ENCODE measurements at regions not wholly inside any gene's neighbourhood (a gene's known extent, or its start where the extent isn't known, plus 50 kb on each side); places are given as distances from the start of the nearest gene placed in this dataset.

DNA sequence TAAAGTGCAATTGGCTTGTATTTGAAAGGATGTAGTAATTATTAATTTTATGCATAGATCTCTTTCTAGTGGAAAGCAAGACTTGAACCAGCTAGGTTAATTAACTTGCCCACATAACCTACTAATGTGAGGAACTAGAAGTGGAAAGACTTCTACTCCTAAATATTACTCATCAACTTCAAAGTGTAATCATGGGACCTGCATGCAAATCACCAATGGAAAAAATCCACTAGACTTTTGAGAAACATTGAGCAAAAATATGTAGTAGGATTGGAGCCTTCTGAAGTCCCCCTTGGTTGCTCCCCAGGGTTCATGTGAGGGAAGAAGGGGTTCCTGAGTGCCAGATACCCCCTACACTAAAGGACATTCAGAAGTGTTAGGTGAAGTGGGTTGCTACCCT is 240.2 kb downstream of the PTEN start (continued):
- TF ChIP-seq, protein P1, sequence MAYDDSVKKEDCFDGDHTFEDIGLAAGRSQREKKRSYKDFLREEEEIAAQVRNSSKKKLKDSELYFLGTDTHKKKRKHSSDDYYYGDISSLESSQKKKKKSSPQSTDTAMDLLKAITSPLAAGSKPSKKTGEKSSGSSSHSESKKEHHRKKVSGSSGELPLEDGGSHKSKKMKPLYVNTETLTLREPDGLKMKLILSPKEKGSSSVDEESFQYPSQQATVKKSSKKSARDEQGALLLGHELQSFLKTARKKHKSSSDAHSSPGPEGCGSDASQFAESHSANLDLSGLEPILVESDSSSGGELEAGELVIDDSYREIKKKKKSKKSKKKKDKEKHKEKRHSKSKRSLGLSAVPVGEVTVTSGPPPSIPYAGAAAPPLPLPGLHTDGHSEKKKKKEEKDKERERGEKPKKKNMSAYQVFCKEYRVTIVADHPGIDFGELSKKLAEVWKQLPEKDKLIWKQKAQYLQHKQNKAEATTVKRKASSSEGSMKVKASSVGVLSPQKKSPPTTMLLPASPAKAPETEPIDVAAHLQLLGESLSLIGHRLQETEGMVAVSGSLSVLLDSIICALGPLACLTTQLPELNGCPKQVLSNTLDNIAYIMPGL (CRISPR knock-in tag; IDR thresholded peaks at IDR 0.05): no peak
- TF ChIP-seq, protein P2, sequence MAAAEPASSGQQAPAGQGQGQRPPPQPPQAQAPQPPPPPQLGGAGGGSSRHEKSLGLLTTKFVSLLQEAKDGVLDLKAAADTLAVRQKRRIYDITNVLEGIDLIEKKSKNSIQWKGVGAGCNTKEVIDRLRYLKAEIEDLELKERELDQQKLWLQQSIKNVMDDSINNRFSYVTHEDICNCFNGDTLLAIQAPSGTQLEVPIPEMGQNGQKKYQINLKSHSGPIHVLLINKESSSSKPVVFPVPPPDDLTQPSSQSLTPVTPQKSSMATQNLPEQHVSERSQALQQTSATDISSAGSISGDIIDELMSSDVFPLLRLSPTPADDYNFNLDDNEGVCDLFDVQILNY (CRISPR knock-in tag; IDR thresholded peaks at IDR 0.05): no peak
- TF ChIP-seq NR2C2 (CRISPR knock-in tag; IDR thresholded peaks at IDR 0.05) (no peak), ELF4 (CRISPR knock-in tag; IDR thresholded peaks at IDR 0.05; ENCODE audit: low read depth) (no peak), TEAD1 (CRISPR knock-in tag; IDR thresholded peaks at IDR 0.05) (no peak), TP53 (CRISPR knock-in tag; IDR thresholded peaks at IDR 0.05) (no peak)
- TF ChIP-seq, protein P3, sequence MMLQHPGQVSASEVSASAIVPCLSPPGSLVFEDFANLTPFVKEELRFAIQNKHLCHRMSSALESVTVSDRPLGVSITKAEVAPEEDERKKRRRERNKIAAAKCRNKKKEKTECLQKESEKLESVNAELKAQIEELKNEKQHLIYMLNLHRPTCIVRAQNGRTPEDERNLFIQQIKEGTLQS (CRISPR knock-in tag; conservative IDR thresholded peaks at IDR 0.05): no peak
- TF ChIP-seq, protein P4, sequence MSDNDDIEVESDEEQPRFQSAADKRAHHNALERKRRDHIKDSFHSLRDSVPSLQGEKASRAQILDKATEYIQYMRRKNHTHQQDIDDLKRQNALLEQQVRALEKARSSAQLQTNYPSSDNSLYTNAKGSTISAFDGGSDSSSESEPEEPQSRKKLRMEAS (CRISPR knock-in tag; IDR thresholded peaks at IDR 0.05): no peak
- TF ChIP-seq, protein P5, sequence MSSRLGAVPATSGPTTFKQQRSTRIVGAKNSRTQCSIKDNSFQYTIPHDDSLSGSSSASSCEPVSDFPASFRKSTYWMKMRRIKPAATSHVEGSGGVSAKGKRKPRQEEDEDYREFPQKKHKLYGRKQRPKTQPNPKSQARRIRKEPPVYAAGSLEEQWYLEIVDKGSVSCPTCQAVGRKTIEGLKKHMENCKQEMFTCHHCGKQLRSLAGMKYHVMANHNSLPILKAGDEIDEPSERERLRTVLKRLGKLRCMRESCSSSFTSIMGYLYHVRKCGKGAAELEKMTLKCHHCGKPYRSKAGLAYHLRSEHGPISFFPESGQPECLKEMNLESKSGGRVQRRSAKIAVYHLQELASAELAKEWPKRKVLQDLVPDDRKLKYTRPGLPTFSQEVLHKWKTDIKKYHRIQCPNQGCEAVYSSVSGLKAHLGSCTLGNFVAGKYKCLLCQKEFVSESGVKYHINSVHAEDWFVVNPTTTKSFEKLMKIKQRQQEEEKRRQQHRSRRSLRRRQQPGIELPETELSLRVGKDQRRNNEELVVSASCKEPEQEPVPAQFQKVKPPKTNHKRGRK (CRISPR knock-in tag; IDR thresholded peaks at IDR 0.05; ENCODE audit: borderline replicate concordance): no peak
- TF ChIP-seq, protein P6, sequence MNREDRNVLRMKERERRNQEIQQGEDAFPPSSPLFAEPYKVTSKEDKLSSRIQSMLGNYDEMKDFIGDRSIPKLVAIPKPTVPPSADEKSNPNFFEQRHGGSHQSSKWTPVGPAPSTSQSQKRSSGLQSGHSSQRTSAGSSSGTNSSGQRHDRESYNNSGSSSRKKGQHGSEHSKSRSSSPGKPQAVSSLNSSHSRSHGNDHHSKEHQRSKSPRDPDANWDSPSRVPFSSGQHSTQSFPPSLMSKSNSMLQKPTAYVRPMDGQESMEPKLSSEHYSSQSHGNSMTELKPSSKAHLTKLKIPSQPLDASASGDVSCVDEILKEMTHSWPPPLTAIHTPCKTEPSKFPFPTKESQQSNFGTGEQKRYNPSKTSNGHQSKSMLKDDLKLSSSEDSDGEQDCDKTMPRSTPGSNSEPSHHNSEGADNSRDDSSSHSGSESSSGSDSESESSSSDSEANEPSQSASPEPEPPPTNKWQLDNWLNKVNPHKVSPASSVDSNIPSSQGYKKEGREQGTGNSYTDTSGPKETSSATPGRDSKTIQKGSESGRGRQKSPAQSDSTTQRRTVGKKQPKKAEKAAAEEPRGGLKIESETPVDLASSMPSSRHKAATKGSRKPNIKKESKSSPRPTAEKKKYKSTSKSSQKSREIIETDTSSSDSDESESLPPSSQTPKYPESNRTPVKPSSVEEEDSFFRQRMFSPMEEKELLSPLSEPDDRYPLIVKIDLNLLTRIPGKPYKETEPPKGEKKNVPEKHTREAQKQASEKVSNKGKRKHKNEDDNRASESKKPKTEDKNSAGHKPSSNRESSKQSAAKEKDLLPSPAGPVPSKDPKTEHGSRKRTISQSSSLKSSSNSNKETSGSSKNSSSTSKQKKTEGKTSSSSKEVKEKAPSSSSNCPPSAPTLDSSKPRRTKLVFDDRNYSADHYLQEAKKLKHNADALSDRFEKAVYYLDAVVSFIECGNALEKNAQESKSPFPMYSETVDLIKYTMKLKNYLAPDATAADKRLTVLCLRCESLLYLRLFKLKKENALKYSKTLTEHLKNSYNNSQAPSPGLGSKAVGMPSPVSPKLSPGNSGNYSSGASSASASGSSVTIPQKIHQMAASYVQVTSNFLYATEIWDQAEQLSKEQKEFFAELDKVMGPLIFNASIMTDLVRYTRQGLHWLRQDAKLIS (CRISPR knock-in tag; IDR thresholded peaks at IDR 0.05; ENCODE audit: borderline replicate concordance): no peak

DNA sequence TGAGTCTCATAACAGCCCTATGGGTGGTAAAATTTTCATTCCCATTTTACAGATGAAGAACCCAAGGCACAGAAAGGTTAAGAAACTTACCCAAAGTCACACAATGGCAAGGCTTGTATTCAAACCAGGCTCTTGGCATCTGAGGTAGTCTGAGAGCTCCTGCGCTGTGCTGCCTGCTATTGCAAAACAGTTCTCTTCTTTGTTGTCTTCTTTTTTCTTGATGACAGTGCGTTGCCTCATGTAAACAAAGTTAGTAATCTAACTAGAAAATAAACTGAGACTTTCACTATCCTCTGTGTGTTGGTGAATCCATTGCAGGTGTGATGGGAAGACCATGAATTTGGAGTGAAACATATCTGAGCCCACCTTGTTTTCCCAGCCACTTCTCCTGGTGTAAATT is 240.8 kb downstream of the PTEN start:
- CTCF ChIA-PET: no interaction called here
- H3K27me3 Mint-ChIP-seq (ENCODE audit: low read depth): no peaks in the 10 kb centered on the region
- H3K4me1 Mint-ChIP-seq: peaks cover 13% of the 10 kb centered on the region
- H3K4me3 Mint-ChIP-seq: no peak overlapping the region
- DNase-seq (ENCODE audit: low spot score) (no peak), ATAC-seq (no peak)
- no peaks in the 10 kb centered on the region for H3K36me3 Mint-ChIP-seq
- TF ChIP-seq, protein P7, sequence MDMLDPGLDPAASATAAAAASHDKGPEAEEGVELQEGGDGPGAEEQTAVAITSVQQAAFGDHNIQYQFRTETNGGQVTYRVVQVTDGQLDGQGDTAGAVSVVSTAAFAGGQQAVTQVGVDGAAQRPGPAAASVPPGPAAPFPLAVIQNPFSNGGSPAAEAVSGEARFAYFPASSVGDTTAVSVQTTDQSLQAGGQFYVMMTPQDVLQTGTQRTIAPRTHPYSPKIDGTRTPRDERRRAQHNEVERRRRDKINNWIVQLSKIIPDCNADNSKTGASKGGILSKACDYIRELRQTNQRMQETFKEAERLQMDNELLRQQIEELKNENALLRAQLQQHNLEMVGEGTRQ (CRISPR knock-in tag; IDR thresholded peaks at IDR 0.05): no peak
- TF ChIP-seq, protein P8, sequence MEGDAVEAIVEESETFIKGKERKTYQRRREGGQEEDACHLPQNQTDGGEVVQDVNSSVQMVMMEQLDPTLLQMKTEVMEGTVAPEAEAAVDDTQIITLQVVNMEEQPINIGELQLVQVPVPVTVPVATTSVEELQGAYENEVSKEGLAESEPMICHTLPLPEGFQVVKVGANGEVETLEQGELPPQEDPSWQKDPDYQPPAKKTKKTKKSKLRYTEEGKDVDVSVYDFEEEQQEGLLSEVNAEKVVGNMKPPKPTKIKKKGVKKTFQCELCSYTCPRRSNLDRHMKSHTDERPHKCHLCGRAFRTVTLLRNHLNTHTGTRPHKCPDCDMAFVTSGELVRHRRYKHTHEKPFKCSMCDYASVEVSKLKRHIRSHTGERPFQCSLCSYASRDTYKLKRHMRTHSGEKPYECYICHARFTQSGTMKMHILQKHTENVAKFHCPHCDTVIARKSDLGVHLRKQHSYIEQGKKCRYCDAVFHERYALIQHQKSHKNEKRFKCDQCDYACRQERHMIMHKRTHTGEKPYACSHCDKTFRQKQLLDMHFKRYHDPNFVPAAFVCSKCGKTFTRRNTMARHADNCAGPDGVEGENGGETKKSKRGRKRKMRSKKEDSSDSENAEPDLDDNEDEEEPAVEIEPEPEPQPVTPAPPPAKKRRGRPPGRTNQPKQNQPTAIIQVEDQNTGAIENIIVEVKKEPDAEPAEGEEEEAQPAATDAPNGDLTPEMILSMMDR (IDR thresholded peaks at IDR 0.05): no peak
- TF ChIP-seq TEAD1 (CRISPR knock-in tag; IDR thresholded peaks at IDR 0.05) (no peak), ZNF138 (CRISPR knock-in tag; conservative IDR thresholded peaks at IDR 0.05) (no peak), SMAD3 (CRISPR knock-in tag; IDR thresholded peaks at IDR 0.05; ENCODE audit: borderline replicate concordance) (no peak), ATF1 (CRISPR knock-in tag; IDR thresholded peaks at IDR 0.05) (no peak), ZNF121 (CRISPR knock-in tag; IDR thresholded peaks at IDR 0.05) (no peak), NR2C2 (CRISPR knock-in tag; IDR thresholded peaks at IDR 0.05) (no peak), SP1 (CRISPR knock-in tag; conservative IDR thresholded peaks at IDR 0.05) (no peak), EMX1 (CRISPR knock-in tag; IDR thresholded peaks at IDR 0.05) (no peak)
- H3K27ac Mint-ChIP-seq: no peak overlapping the region
- H3K9me3 Mint-ChIP-seq: peaks cover 4% of the 10 kb centered on the region
- POLR2A ChIA-PET: no interaction called here
